GM19238 (cell line): ENCODE measurements at regions not wholly inside any gene's neighbourhood (a gene's known extent, or its start where the extent isn't known, plus 50 kb on each side); places are given as distances from the start of the nearest gene placed in this dataset.
A peak's percentile ranks its signal among the peaks of the same experiment; 100 is the strongest.

ENCODE experiments used
- DNase-seq: peaks from one replicate; pipeline ENCODE4 v3.0.0; 2011; ENCODE audit warnings: low spot score; ENCODE audit not compliant: insufficient read length

- DNase-seq: no peak
Measured at GRCh38 chr19:5392486-5392885, 51.9 kb upstream of the PTPRS start.

GRCh38 chr19:5393088-5393487 is 52.5 kb upstream of the PTPRS start:
- no peak for DNase-seq

GRCh38 chr19:5394551-5395505 is 54.2 kb upstream of the PTPRS start:
- DNase-seq: no peak

DNA sequence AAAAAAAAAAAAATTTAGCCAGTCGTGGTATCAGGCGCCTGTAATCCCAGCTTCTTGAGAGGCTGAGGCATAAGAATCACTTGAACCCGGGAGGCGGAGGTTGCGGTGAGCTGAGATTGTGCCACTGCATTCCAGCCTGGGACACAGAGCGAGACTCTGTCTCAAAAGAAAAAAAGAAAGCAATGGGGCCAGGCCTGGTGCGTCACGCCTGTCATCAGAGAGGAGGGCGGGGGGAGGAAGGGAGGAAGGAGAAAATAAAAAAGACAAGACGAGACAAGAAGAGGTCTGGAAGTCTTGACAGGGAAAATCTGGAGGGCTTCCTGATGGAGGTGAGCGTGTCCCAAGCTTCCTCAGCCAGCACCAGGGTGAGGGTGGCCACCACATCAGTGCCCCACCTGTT is 54.9 kb upstream of the PTPRS start:
- DNase-seq: no peak

DNA sequence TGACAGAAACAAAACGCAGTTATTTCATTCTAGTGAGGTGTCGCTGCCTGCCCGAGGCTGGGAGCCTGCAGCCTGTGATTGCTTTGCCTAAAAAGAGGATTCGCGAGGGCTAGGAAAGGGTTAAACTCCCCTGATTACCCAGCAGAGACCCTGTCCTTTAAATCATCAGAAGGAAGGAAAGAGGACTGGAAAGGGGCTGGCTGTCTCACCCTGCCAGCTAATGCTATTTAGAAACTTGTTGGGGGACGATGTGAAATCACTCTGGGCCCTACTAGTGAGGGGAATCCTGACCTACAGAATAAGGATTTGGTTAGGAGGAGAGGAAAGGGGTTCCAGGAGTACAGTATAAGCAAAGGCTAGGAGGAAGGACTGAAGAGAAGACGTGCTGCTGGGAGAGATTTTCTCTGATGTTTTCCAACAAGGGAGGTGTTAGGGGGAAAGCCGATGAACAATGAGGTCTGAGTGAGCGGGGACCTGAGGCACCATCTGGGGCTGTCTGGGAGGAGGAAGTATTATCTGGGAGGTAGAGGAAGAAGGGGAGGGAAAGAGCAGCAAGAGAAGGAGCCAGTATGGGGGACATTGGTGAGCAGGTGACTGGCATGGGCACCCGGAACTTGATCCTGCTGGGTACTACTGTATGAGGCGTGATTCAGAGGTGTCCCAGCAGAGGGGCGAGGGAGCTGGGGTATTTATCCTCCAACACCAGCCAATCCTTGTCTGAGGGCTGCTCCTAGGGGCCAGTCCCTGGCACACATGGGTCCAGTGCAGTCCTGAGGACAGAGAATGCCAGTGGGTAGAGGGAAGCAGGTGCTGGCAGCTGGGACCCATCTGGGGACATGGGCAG is 55.7 kb upstream of the PTPRS start:
- no peak for DNase-seq

- DNase-seq: no peak
Measured at GRCh38 chr19:5396963-5397362, 56.4 kb upstream of the PTPRS start.

- no peak for DNase-seq
Measured at GRCh38 chr19:5397804-5398692, 57.2 kb upstream of the ZNRF4 start.

DNA sequence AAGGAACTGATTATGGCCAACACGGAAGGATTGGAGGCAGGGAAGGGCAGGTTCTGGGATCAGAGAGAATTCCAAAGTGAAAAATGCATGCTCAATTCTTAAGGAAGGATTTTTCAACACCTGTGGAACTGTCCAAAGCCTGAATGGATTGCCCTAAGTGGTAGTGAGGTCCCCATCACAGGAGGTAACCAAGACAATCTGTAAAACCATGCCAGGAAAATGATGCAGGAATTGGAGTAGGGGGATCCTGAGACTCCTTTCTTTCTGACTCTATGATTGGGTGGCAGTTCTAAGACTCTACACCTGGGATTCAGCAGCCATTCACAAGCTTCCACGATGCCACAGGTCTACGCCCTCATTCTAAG is 56.5 kb upstream of the ZNRF4 start:
- no peak for DNase-seq

DNA sequence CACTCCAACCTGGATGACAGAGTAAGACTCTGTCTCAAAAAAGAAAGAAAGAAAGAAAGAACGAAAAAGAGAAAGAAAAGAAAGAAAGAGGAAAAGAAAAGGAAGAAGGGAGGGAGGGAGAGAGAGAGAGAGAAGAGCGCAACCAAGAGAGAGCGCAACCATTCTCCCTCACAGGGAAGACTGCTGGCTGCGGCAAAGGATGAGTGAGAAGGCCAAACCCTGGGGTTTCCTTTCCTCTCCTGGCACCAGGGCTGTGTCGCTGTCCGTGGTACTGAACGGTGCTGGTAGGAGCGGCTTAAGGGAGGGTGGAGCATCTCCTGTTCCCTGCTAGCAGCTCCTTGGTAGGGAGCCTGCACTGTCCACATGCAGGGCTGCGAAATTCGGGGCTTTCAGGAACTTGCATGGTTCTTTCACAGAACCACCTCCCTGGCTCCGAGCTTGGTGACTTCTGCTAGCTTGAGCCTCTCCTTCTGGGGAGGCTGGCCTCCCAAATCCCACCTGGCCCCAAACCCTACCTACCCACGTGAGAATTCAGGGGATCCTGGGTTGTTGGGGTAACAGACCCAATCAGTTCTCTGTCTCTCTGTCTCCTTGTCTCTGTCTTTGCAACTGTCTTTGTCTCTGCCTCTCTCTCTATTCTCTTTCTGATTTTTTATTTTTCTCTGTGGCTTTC is 51.1 kb upstream of the ZNRF4 start:
- peak; percentile 22 for DNase-seq
